ENCODE measurements at regions not wholly inside any gene's neighbourhood (a gene's known extent, or its start where the extent isn't known, plus 50 kb on each side); places are given as distances from the start of the nearest gene placed in this dataset.

- no peak for TF ChIP-seq ZNF462 (CRISPR knock-in tag; IDR thresholded peaks at IDR 0.05)
- TF ChIP-seq STAT1 (IDR thresholded peaks at IDR 0.05; ENCODE audit: unreplicated experiment) = no peak
Observed at GRCh38 chr20:40568200-40568599, 120.8 kb downstream of the MAFB start (continued).

- peak; percentile 11 for DNase-seq (ENCODE audit: low spot score)
- no peak overlapping the region for H3K27ac Mint-ChIP-seq
- TF ChIP-seq REST (IDR thresholded peaks at IDR 0.05; ENCODE audit: unreplicated experiment) (no peak), JUNB (IDR thresholded peaks at IDR 0.05; ENCODE audit: unreplicated experiment) (no peak), ZNF114 (CRISPR knock-in tag; IDR thresholded peaks at IDR 0.05) (no peak), CTCF (conservative IDR thresholded peaks at IDR 0.05; ENCODE audit: low read depth in 2 of 2) (0 out of 4 replicates have a peak, but pooled peaks of 1 of the 2 experiments have one; percentile 13), CREB1 (CRISPR knock-in tag; IDR thresholded peaks at IDR 0.05; ENCODE audit: low read depth) (no peak)
Observed at GRCh38 chr20:40565682-40566040, 123.4 kb downstream of the MAFB start.

More at GRCh38 chr20:40565682-40566040, 123.4 kb downstream of the MAFB start:
- H2AFZ ChIP-seq = no peak overlapping the region
- no peaks in the 10 kb centered on the region for H3F3A ChIP-seq (replicated peaks; ENCODE audit: low read depth)
- no peaks in the 10 kb centered on the region for H3K27me3 ChIP-seq (ENCODE audit: insufficient read depth)
- no peaks in the 10 kb centered on the region for H3K79me2 ChIP-seq (replicated peaks; ENCODE audit: insufficient read depth)
- H3K4me3 ChIP-seq = no peak overlapping the region
- peaks cover under 1% of the 10 kb centered on the region; the same call in 1 of the 2 replicates for H3K9me2 ChIP-seq (ENCODE audit: insufficient read depth)
- ATAC-seq = peak; percentile 55
- Mint-ChIP-seq H3K36me3 (ENCODE audit: low read depth) (no peaks in the 10 kb centered on the region), H3K9me3 (no peaks in the 10 kb centered on the region; the same call in 1 of the 3 replicates), H3K4me1 (peaks cover 18% of the 10 kb centered on the region), H3K4me3 (no peak overlapping the region), H3K27me3 (ENCODE audit: insufficient read depth, low read depth, poor library complexity) (peaks cover 1% of the 10 kb centered on the region)
- no peak overlapping the region for H3K4me2 ChIP-seq
- no peaks in the 10 kb centered on the region for H3K4me1 ChIP-seq (ENCODE audit: insufficient read depth)
- no peaks in the 10 kb centered on the region for H4K20me1 ChIP-seq (replicated peaks; ENCODE audit: insufficient read depth)
- H3K27ac ChIP-seq (ENCODE audit: low read depth) = no peak overlapping the region
- H3K36me3 ChIP-seq (ENCODE audit: insufficient read depth) = no peaks in the 10 kb centered on the region
